ENCODE measurements at regions not wholly inside any gene's neighbourhood (a gene's known extent, or its start where the extent isn't known, plus 50 kb on each side); places are given as distances from the start of the nearest gene placed in this dataset.

DNA sequence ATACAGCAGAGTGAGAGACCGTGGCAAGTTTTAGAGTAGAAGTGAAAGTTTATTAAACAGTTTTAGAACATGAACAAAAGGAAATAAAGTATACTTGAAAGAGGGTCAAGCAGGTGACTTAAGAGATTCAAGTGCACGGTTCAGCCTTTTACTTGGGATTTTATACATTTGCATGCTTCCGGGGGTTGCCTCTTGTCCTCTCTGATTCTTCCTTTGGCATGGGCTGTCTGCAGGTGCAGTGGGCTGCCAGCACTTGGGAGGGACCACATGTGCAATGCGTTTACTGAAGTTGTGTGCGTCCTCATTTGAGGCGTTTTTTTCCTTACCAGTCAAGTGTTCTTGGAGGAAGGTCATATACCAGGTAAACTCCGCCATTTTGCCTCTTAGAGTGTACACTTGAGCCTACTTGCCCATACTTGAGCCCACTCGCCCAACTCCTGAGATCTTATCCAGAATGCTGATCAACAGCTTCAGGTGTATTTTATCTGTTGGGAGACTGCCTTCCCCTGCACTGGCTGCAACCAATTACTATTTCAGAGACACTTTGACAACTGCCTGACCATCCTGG, 195.2 kb downstream of the IRX5 start:
- WGBS (ENCODE audit: low lambda C conversion rate, missing lambda C conversion rate): 88% methylated on average over 8 of the region's 8 CpGs
- no peaks in the 10 kb centered on the region for H3K36me3 ChIP-seq (replicated peaks; ENCODE audit: insufficient read depth, low read depth)
- no peaks in the 10 kb centered on the region for H3K79me2 ChIP-seq
- H3K4me1 ChIP-seq (ENCODE audit: insufficient read depth): no peaks in the 10 kb centered on the region
- TF ChIP-seq EZH2phosphoT487 (IDR thresholded peaks at IDR 0.05; ENCODE audit: low read depth, severe bottlenecking, unreplicated experiment) (no peak), CTCF (IDR thresholded peaks at IDR 0.05; ENCODE audit: poor library complexity) (no peak), EZH2 (IDR thresholded peaks at IDR 0.05; ENCODE audit: borderline replicate concordance) (no peak)
- H2AFZ ChIP-seq: no peak overlapping the region
- DNase-seq (ENCODE audit: low spot score): no peak
- no peaks in the 10 kb centered on the region for H3K27me3 ChIP-seq
- H3K4me2 ChIP-seq: no peak overlapping the region
- H3K4me3 ChIP-seq: no peak overlapping the region
- no peak overlapping the region for H3K27ac ChIP-seq
- H3K9me3 ChIP-seq (ENCODE audit: low read depth): no peaks in the 10 kb centered on the region
- no peaks in the 10 kb centered on the region for H3K9me2 ChIP-seq (replicated peaks; ENCODE audit: insufficient read depth)
- H4K20me1 ChIP-seq (ENCODE audit: insufficient read depth, poor library complexity, severe bottlenecking): no peaks in the 10 kb centered on the region

DNA sequence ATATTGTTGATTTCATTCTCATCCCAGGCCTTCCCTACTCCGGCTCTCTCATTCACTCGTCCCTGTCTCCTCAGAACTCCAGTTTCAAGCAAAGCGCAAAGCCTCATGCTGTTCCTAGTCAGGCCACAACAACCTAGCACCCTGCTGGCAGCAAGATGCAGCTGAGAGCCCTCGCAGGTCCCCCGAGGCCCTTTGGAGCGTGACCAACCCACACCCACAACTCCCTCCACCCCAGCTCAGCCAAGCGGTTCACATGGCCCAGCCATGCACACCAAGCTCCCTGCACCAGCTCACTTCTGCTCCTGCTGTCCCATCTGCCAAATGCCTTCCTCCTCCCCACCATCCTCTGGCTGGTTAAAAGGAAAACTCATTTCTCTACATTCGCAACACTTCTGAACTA, 195.8 kb downstream of the IRX5 start:
- no peaks in the 10 kb centered on the region for H3K79me2 ChIP-seq
- 85% methylated on average over 8 of the region's 8 CpGs for WGBS (ENCODE audit: low lambda C conversion rate, missing lambda C conversion rate)
- no peak for DNase-seq (ENCODE audit: low spot score)
- H3K4me3 ChIP-seq: no peak overlapping the region
- H3K27me3 ChIP-seq: no peaks in the 10 kb centered on the region
- no peaks in the 10 kb centered on the region for H3K9me2 ChIP-seq (replicated peaks; ENCODE audit: insufficient read depth)
- H3K4me2 ChIP-seq: no peak overlapping the region
- H4K20me1 ChIP-seq (ENCODE audit: insufficient read depth, poor library complexity, severe bottlenecking): no peaks in the 10 kb centered on the region
- no peaks in the 10 kb centered on the region for H3K9me3 ChIP-seq (ENCODE audit: low read depth)
- H2AFZ ChIP-seq: no peak overlapping the region
- H3K36me3 ChIP-seq (replicated peaks; ENCODE audit: insufficient read depth, low read depth): no peaks in the 10 kb centered on the region
- no peak overlapping the region for H3K27ac ChIP-seq
- TF ChIP-seq EZH2 (IDR thresholded peaks at IDR 0.05; ENCODE audit: borderline replicate concordance) (no peak), CTCF (IDR thresholded peaks at IDR 0.05; ENCODE audit: poor library complexity) (no peak)
- H3K4me1 ChIP-seq (ENCODE audit: insufficient read depth): no peaks in the 10 kb centered on the region

DNA sequence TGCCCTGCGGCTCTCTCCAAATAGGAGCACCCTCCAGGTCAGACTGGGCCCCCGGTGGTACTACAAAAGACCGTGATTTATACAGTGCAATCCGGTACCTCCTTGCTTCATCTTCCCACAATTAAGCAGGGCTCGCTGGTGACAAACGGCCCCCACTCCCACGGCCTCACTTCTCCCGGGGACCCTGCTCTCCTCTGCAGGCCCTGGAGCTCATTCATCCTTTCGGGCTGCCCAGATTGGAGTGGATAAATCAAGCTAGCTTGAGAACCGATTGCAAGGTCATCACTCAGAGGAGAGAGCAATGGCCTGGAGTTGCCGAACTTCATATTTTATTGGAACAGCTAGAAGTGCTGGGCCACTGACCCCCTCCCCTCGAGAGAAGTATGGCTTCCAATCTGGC, 193.5 kb upstream of the IRX6 start:
- no peak overlapping the region for H3K27ac ChIP-seq
- no peaks in the 10 kb centered on the region for H3K36me3 ChIP-seq (replicated peaks; ENCODE audit: insufficient read depth, low read depth)
- H3K9me3 ChIP-seq (ENCODE audit: low read depth): no peaks in the 10 kb centered on the region
- TF ChIP-seq CTCF (IDR thresholded peaks at IDR 0.05; ENCODE audit: poor library complexity) (no peak), EZH2phosphoT487 (IDR thresholded peaks at IDR 0.05; ENCODE audit: low read depth, severe bottlenecking, unreplicated experiment) (no peak), EZH2 (IDR thresholded peaks at IDR 0.05; ENCODE audit: borderline replicate concordance) (no peak)
- no peaks in the 10 kb centered on the region for H3K9me2 ChIP-seq (replicated peaks; ENCODE audit: insufficient read depth)
- no peak overlapping the region for H3K4me3 ChIP-seq
- H2AFZ ChIP-seq: no peak overlapping the region
- no peak overlapping the region for H3K4me2 ChIP-seq
- no peaks in the 10 kb centered on the region for H4K20me1 ChIP-seq (ENCODE audit: insufficient read depth, poor library complexity, severe bottlenecking)
- WGBS (ENCODE audit: low lambda C conversion rate, missing lambda C conversion rate): 88% methylated on average over 12 of the region's 12 CpGs
- no peak for DNase-seq (ENCODE audit: low spot score)
- H3K79me2 ChIP-seq: no peaks in the 10 kb centered on the region
- no peaks in the 10 kb centered on the region for H3K27me3 ChIP-seq
- H3K4me1 ChIP-seq (ENCODE audit: insufficient read depth): no peaks in the 10 kb centered on the region

DNA sequence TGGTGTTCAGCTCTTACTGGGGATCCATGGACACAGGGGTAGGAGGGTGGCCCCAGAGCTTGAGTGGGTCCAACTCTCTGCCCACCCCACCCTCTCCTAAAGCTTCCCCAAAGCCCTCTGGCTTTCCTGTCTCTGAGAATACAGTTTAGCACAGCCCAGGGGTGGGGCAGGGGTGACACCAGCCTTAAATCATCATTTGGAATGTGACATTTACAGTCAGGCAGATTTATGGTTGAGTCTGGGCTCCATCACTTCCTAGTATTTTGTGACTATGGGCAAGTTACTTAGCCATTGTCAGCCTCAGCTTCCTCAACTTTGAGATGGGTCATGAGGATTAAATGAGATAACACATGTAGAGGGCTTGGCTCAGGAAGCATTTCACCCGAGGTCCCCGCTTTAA, 193.1 kb upstream of the IRX6 start:
- no peaks in the 10 kb centered on the region for H3K4me1 ChIP-seq (ENCODE audit: insufficient read depth)
- no peak overlapping the region for H2AFZ ChIP-seq
- no peaks in the 10 kb centered on the region for H3K9me3 ChIP-seq (ENCODE audit: low read depth)
- no peak overlapping the region for H3K27ac ChIP-seq
- H3K9me2 ChIP-seq (replicated peaks; ENCODE audit: insufficient read depth): no peaks in the 10 kb centered on the region
- 76% methylated on average over 2 of the region's 2 CpGs for WGBS (ENCODE audit: low lambda C conversion rate, missing lambda C conversion rate)
- no peaks in the 10 kb centered on the region for H3K79me2 ChIP-seq
- no peaks in the 10 kb centered on the region for H3K27me3 ChIP-seq
- DNase-seq (ENCODE audit: low spot score): no peak
- TF ChIP-seq EZH2 (IDR thresholded peaks at IDR 0.05; ENCODE audit: borderline replicate concordance) (no peak), EZH2phosphoT487 (IDR thresholded peaks at IDR 0.05; ENCODE audit: low read depth, severe bottlenecking, unreplicated experiment) (no peak), CTCF (IDR thresholded peaks at IDR 0.05; ENCODE audit: poor library complexity) (no peak)
- H3K4me2 ChIP-seq: no peak overlapping the region
- H3K36me3 ChIP-seq (replicated peaks; ENCODE audit: insufficient read depth, low read depth): no peaks in the 10 kb centered on the region
- no peaks in the 10 kb centered on the region for H4K20me1 ChIP-seq (ENCODE audit: insufficient read depth, poor library complexity, severe bottlenecking)
- H3K4me3 ChIP-seq: no peak overlapping the region
